OCI-LY3 (cell line): ENCODE measurements at regions not wholly inside any gene's neighbourhood (a gene's known extent, or its start where the extent isn't known, plus 50 kb on each side); places are given as distances from the start of the nearest gene placed in this dataset.

Source experiments
- CTCF ChIP-seq: fragments of 200-600, 300-600 bp; sonication (generic); IDR thresholded peaks from 2 replicates; pipeline ENCODE4 v1.5.1; 2014; ENCODE audit warnings: antibody characterized with exemption, low read length, low read depth
- EZH2phosphoT487 ChIP-seq: fragments of 200-600 bp; shearing (Covaris generic); IDR thresholded peaks from 2 replicates; pipeline ENCODE4 v1.6.1; 2018; ENCODE audit warnings: antibody characterized with exemption, mixed run types, low read depth

- TF ChIP-seq CTCF (no peak), EZH2phosphoT487 (no peak)
These were observed 1096.6 kb downstream of the PCDH17 start for GRCh38 chr13:58728126-58728525.
